K562 (cell line): ENCODE measurements at regions not wholly inside any gene's neighbourhood (a gene's known extent, or its start where the extent isn't known, plus 50 kb on each side); places are given as distances from the start of the nearest gene placed in this dataset.

Experiments
- ATAC-seq: fragments of 200-7000 bp; cut with Tn5 transposase; 3 replicates; pipeline ENCODE4 v1.9.1; 2020; ENCODE audit warnings: moderate library complexity
- BruUV-seq: library from RNA; stranded (reverse); fragments of 400-500 nt; replicated peaks from 2 replicates; lab custom pipeline; 2021; lab: Mats Ljungman, UMichigan
- CTCF ChIA-PET: fragments of 300-600 bp; formaldehyde crosslinking; extraction: SDS; loops from one replicate; lab custom pipeline; 2021; ENCODE audit warnings: low intra/inter-chr PET ratio; lab: Yijun Ruan, JAX
- POLR2A ChIA-PET: fragments of 300-600, 350-650 bp; sonication (Branson Sonifier 250); formaldehyde crosslinking; extraction: SDS; loops from one replicate; lab custom pipeline; 2021; ENCODE audit warnings: antibody characterized with exemption, inconsistent platforms; lab: Yijun Ruan, JAX
- DNase-seq, 4 experiments: peaks; one replicate each; pipeline versions ENCODE4 v3.0.0 to v3.0.0-alpha.2; 2011 to 2018; ENCODE audit warnings: low spot score in 3 of 4, mixed read lengths in 3 of 4; ENCODE audit errors: extremely low read depth in 1 of 4
- FAIRE-seq: peaks from 2 replicates; lab custom pipeline; 2011; peaks lifted over from hg19 to GRCh38; lab: Jason Lieb, UNC
- H2AFZ ChIP-seq: 2 replicates; pipeline ENCODE4 v1.6.0; 2011; ENCODE audit warnings: low read depth, low read length, control low read depth, inconsistent platforms
- H3K27ac ChIP-seq: fragments of 200-600 bp; 3 replicates; pipeline ENCODE4 v1.8.0; 2011; ENCODE audit warnings: low read depth, mild to moderate bottlenecking, control low read depth, inconsistent platforms, low read length, moderate library complexity, mixed read lengths; ENCODE audit errors: extremely low read depth
- H3K27me3 ChIP-seq, 2 experiments: fragments of 300-600 bp in 1 of 2; 2 replicates in 1 of 2; 3 replicates in 1 of 2; pipeline versions ENCODE4 v1.6.0 to v1.8.0; 2011; ENCODE audit warnings: inconsistent platforms in 2 of 2, low read length in 2 of 2, mild to moderate bottlenecking in 1 of 2, mixed read lengths in 1 of 2, moderate library complexity in 1 of 2; ENCODE audit not compliant: control insufficient read depth in 2 of 2, insufficient read depth in 2 of 2
- H3K36me3 ChIP-seq: fragments of 300-600 bp; 3 replicates; pipeline ENCODE4 v1.8.0; 2011; ENCODE audit warnings: mild to moderate bottlenecking, low read length, inconsistent platforms; ENCODE audit not compliant: control insufficient read depth, insufficient read depth
- H3K4me1 ChIP-seq, 2 experiments: fragments of 200-600 bp in 1 of 2; replicated peaks in 1 of 2; 2 replicates in 1 of 2; 3 replicates in 1 of 2; pipeline versions ENCODE4 v1.5.1 to v1.8.0; 2011; ENCODE audit warnings: inconsistent platforms in 2 of 2, low read length in 2 of 2, mild to moderate bottlenecking in 1 of 2, mixed read lengths in 1 of 2, moderate library complexity in 1 of 2; ENCODE audit not compliant: control insufficient read depth in 2 of 2, insufficient read depth in 2 of 2
- H3K4me2 ChIP-seq: 2 replicates; pipeline ENCODE4 v1.6.1; 2011; ENCODE audit warnings: low read length, control low read depth, inconsistent platforms, mixed read lengths; ENCODE audit not compliant: insufficient read depth
- H3K4me3 ChIP-seq: fragments of 200-600 bp; sonication (generic), shearing (Covaris generic); 2 replicates; pipeline ENCODE4 v1.5.1; 2016; ENCODE audit warnings: control low read depth, inconsistent platforms
- H3K79me2 ChIP-seq: fragments of 200-600 bp; 3 replicates; pipeline ENCODE4 v1.8.0; 2011; ENCODE audit warnings: low read length, inconsistent platforms; ENCODE audit not compliant: control insufficient read depth, insufficient read depth
- H3K9ac ChIP-seq, 2 experiments: 2 replicates each; pipeline versions ENCODE4 v1.6.0 to v1.6.1; 2011; ENCODE audit warnings: low read depth in 2 of 2, low read length in 2 of 2, control low read depth in 1 of 2, inconsistent platforms in 1 of 2, mild to moderate bottlenecking in 1 of 2, mixed read lengths in 1 of 2; ENCODE audit not compliant: insufficient read depth in 1 of 2
- H3K9me1 ChIP-seq: one replicate; pipeline ENCODE4 v1.6.0; 2011; ENCODE audit warnings: inconsistent platforms, mild to moderate bottlenecking, low read length, moderate library complexity; ENCODE audit not compliant: control insufficient read depth, insufficient read depth
- H3K9me3 ChIP-seq: replicated peaks from 2 replicates; pipeline ENCODE4 v1.5.1; 2011; ENCODE audit warnings: low read depth, low read length, inconsistent platforms; ENCODE audit not compliant: control insufficient read depth, insufficient read depth
- H4K20me1 ChIP-seq: replicated peaks from 2 replicates; pipeline ENCODE4 v1.6.1; 2011; ENCODE audit warnings: low read length, inconsistent platforms, mixed read lengths; ENCODE audit not compliant: control insufficient read depth, insufficient read depth
- CHD7 ChIP-seq: fragments of 200-600 bp; sonication (generic); IDR thresholded peaks from one replicate; pipeline ENCODE4 v1.6.1; 2012; ENCODE audit warnings: mild to moderate bottlenecking, low read depth, low read length, inconsistent platforms
- GABPA ChIP-seq: fragments of 200-800 bp; sonication (Bioruptor generic); conservative IDR thresholded peaks from 2 replicates; pipeline ENCODE4 v1.6.1; 2016; ENCODE audit warnings: low read depth, missing genetic modification characterization, missing compliant biosample characterization
- SAFB ChIP-seq: fragments of 200-400 bp; formaldehyde crosslinking; IDR thresholded peaks from 2 replicates; pipeline ENCODE4 v1.6.1; 2017; ENCODE audit warnings: low read depth, low read length, borderline replicate concordance
- SIRT6 ChIP-seq: IDR thresholded peaks from one replicate; pipeline ENCODE4 v1.6.1; 2012; ENCODE audit warnings: low read depth, mild to moderate bottlenecking, control low read depth, inconsistent platforms, low read length, moderate library complexity
- SOX6 ChIP-seq: fragments of 450-650 bp; IDR thresholded peaks from 2 replicates; pipeline ENCODE4 v1.6.1; 2014; ENCODE audit warnings: mild to moderate bottlenecking
- WGBS: fragments of 100-300 bp; shearing (Covaris generic); methylation state at CpG from one replicate; pipeline ENCODE4 v1.1.6; 2016; ENCODE audit warnings: low coverage, mixed read lengths; ENCODE audit not compliant: insufficient coverage; ENCODE audit errors: missing lambda C conversion rate; 5-methylcytosine and 5-hydroxymethylcytosine counted together
- in situ Hi-C: fragments of 300-500 bp; cut with MboI; formaldehyde crosslinking; loops from 4 replicates; pipeline ENCODE4 v1.15.0; 2018; ENCODE audit warnings: inconsistent platforms, mixed read lengths
- intact Hi-C: fragments of 100-400 bp; cut with micrococcal nuclease; formaldehyde crosslinking; loops from 2 replicates; pipeline ENCODE4 v1.14.2; 2022

- DNase-seq, result no peak
- ChIA-PET CTCF (no interaction called here), POLR2A (no interaction called here)
- FAIRE-seq, result no peak
- Histone ChIP-seq H3K4me1 (peaks cover 0 to 3% of the 10 kb centered on the region in 2 experiments; a peak in 3 of 5 replicates), H3K4me3 (no peak overlapping the region), H3K9me1 (peaks cover 3% of the 10 kb centered on the region), H3K9ac (no peak overlapping the region), H3K27me3 (peaks cover 0 to 22% of the 10 kb centered on the region in 2 experiments; a peak in 2 of 5 replicates), H3K36me3 (no peaks in the 10 kb centered on the region), H3K79me2 (no peaks in the 10 kb centered on the region), H4K20me1 (peaks cover 16% of the 10 kb centered on the region), H3K9me3 (no peaks in the 10 kb centered on the region), H3K4me2 (no peak overlapping the region), H3K27ac (no peak overlapping the region), H2AFZ (no peak overlapping the region)
- 13% methylated on average over 18 of the region's 18 CpGs for WGBS
- intact Hi-C loops, result no loop called here
- BruUV-seq, result no TSS peak
- no peak for ATAC-seq
- in situ Hi-C loops, result no loop called here
- TF ChIP-seq GABPA (tag) (no peak), SIRT6 (no peak), SOX6 (no peak), CHD7 (no peak), SAFB (no peak)
These were observed 300.5 kb downstream of the KLF6 start for GRCh38 chr10:3484306-3485056.
